ENCODE measurements at regions not wholly inside any gene's neighbourhood (a gene's known extent, or its start where the extent isn't known, plus 50 kb on each side); places are given as distances from the start of the nearest gene placed in this dataset.
A peak's percentile ranks its signal among the peaks of the same experiment; 100 is the strongest.
"Not testable (repeated sequence)": the region's sequence is repeated elsewhere in the genome, so short reads cannot be mapped to it uniquely, and the experiment has no call there.

DNA sequence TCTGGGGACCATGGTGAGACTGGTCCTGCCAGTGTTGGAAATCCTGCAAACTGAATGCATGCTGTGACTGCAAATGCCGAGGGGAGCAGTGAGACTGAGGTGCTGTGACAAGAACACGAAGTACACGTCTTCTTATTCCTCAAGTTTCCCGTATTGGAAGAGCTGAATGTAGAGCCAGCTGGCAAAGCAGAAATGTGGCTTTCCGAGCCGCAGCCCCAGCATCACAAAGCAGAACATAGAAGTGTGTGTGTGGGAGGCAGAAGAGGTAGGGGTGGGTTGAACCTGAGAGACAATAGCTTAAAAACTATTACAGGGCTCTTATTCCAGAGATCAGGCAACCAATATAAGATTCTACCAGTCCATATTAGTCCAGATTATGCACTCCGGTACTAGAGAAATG, 98.8 kb downstream of the CARTPT start:
- no peak overlapping the region for H3K4me3 ChIP-seq (replicated peaks; ENCODE audit: low read depth, low read length)
- no peak for TF ChIP-seq CTCF (IDR thresholded peaks at IDR 0.05; ENCODE audit: low read length, missing control alignments)

GRCh38 chr5:71821029-71821428, 102.0 kb downstream of the CARTPT start:
- no peak overlapping the region for H3K4me3 ChIP-seq (replicated peaks; ENCODE audit: low read depth, low read length)
- no peak for TF ChIP-seq CTCF (IDR thresholded peaks at IDR 0.05; ENCODE audit: low read length, missing control alignments)
- no peak for DNase-seq (ENCODE audit: low read depth)

More for the DNA sequence above, 98.8 kb downstream of the CARTPT start:
- no peak for DNase-seq (ENCODE audit: low read depth)

DNA sequence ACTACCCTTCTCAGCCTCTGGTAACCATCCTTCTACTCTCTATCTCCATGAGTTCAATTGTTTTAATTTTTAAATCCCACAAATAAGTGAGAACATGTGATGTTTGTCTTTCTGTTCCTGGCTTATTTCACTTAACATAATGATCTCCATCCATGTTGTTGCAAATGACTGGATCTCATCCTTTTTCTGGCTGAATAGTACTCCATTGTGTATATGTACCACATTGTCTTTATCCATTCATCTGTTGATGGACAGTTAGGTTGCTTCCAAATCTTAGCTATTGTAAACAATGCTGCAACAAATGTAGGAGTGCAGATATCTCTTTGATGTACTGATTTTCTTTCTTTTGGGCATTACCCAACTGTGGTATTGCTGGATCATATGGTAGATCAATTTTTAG, 103.0 kb downstream of the CARTPT start:
- not testable (repeated sequence) for DNase-seq (ENCODE audit: low read depth); H3K4me3 ChIP-seq (replicated peaks; ENCODE audit: low read depth, low read length)

GRCh38 chr5:71825992-71826391, 106.9 kb downstream of the CARTPT start:
- TF ChIP-seq CTCF (IDR thresholded peaks at IDR 0.05; ENCODE audit: low read length, missing control alignments), result no peak

GRCh38 chr5:71828291-71829040, 109.4 kb downstream of the CARTPT start:
- H3K4me3 ChIP-seq (replicated peaks; ENCODE audit: low read depth, low read length), result no peak overlapping the region
- no peak for TF ChIP-seq CTCF (IDR thresholded peaks at IDR 0.05; ENCODE audit: low read length, missing control alignments)
- peak; percentile 61 for DNase-seq (ENCODE audit: low read depth)

More at GRCh38 chr5:71825992-71826391, 106.9 kb downstream of the CARTPT start:
- H3K4me3 ChIP-seq (replicated peaks; ENCODE audit: low read depth, low read length), result no peak overlapping the region
- no peak for DNase-seq (ENCODE audit: low read depth)

DNA sequence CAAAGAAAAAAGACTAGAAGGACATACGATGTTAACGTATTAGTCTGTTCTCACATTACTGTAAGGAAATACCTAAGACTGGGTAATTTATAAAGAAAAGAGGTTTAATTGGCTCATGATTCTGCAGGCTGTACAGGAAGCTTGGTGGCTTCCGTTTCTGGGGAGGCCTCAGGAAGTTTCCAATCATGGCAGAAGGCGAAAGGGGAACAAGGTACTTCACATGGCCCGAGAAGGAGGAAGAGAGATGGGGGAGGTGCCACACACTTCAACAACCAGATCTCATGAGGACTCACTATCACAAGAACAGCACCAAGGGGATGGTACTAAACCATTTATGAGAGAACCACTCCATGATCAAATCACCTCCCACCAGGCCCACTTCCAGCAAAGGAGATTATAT, 110.1 kb downstream of the CARTPT start:
- H3K4me3 ChIP-seq (replicated peaks; ENCODE audit: low read depth, low read length), result no peak overlapping the region
- DNase-seq (ENCODE audit: low read depth), result no peak
- no peak for TF ChIP-seq CTCF (IDR thresholded peaks at IDR 0.05; ENCODE audit: low read length, missing control alignments)

DNA sequence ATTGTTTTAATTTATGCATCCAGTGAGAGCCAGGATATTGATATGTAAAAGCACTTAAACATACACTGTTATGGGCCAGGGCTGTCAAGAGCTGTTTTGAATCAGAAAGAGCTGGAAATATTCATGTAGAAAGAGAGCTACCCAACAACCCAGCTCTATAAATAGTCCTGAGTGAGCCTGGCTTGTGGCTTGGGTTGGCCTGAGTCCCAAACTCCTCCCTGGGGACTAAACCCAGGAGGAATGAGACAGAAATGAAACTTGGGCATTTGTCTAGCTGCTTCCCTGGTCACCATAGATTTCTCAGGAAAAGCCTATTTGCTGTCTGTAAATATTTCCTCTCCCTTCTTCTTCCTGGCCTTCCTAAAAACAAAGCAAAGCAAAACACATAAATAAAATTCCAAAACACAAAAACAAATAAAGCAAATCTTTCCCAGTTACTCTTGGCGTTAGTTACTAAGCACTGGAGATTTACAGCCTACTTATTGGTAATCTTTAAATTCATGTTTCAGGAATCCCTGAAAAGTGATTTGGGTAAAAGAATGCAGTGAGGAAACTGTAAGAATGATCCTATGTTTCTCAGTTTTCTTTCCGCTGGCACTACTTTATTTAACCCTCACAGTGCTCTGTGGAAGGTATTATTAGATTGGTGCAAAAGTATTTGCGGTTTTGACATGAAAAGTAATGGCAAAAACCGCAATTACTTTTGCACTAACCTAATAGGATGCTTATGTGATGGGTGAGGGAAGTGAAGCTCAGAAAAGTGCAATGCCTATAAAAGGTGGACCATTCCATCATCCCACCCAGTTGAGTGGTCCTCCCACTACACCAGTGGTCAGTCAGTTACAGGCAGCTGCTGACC, 111.8 kb downstream of the CARTPT start:
- H3K4me3 ChIP-seq (replicated peaks; ENCODE audit: low read depth, low read length), result no peak overlapping the region

More for the DNA sequence above, 111.8 kb downstream of the CARTPT start:
- TF ChIP-seq CTCF (IDR thresholded peaks at IDR 0.05; ENCODE audit: low read length, missing control alignments), result no peak
- peak; percentile 89 for DNase-seq (ENCODE audit: low read depth)
